GM12873 (cell line): ENCODE measurements at regions not wholly inside any gene's neighbourhood (a gene's known extent, or its start where the extent isn't known, plus 50 kb on each side); places are given as distances from the start of the nearest gene placed in this dataset.

Experiments used
- CTCF ChIP-seq: IDR thresholded peaks from 2 replicates; pipeline ENCODE4 v1.5.1; 2012; ENCODE audit warnings: low read depth, mild to moderate bottlenecking, moderate library complexity, low read length, control low read depth; ENCODE audit not compliant: insufficient read depth; ENCODE audit errors: missing control alignments

DNA sequence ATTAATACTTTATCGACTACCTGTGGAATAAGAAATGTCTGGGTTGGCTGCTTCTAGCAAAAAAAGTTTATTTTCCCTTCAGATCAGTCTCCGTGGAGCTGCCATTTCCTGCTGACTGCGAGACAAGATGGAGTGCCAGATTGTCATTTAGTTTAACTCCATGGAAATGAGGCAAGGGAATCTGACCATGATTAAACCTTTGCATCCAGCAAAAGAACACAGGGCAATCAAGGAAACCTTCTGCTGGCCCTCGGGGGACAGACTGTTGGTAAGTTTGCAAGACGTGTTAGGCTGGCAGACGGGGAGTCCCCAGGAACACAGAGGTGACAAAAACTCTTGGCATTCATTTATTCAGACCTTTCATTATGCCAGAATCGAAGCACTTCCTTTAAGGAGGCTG lies 52.2 kb upstream of the SPACA1 start:
- TF ChIP-seq CTCF = no peak

GRCh38 chr6:87993356-87993755 lies 54.3 kb upstream of the SPACA1 start:
- TF ChIP-seq CTCF = no peak

- TF ChIP-seq CTCF = no peak
Observed at GRCh38 chr6:87990871-87991270, 56.8 kb upstream of the SPACA1 start.

DNA sequence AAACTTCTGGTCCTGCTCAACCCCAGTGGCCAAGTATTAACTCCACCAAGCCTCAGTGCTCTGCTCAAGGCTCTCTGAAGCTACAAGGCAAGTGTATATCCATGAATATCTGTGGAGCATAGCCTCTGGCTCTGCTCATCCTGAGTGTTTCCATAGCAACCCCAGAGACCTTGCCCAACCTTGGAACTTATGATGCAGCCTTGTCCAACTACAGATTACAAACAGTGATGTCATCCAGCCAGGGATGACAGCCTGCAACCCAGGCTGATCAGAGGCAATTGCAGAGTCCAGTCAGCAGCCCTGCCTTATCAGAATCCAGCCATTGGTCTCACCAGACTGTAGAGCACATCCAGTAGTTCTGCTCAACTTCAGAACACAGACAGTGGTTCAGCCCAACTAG lies 65.5 kb upstream of the SPACA1 start:
- no peak for TF ChIP-seq CTCF

GRCh38 chr6:87979737-87980136 lies 67.9 kb upstream of the SPACA1 start:
- no peak for TF ChIP-seq CTCF

GRCh38 chr6:87976616-87977015 lies 71.0 kb upstream of the SPACA1 start:
- TF ChIP-seq CTCF = no peak

- TF ChIP-seq CTCF = no peak
Observed at GRCh38 chr6:87975561-87975960, 72.1 kb upstream of the SPACA1 start.

DNA sequence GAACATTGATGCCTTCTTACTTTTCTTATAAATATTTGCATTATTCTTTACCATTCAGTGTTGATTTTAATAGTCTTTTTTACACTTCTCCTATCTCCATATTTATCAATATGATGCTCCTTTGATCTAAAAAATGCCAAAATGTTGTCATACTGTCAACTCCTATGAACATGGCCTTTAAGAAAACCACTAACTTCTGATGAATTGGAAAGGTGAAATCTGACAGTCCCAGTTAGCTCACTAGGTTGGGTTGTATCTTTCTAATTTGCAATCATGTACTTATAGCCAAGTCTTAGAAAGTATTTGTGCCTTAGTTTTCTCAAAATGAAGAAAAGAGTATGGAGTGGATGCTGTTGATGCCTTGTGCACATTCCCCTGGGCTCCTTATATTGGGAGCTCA lies 75.4 kb upstream of the SPACA1 start:
- no peak for TF ChIP-seq CTCF
